GM19463 (cell line): ENCODE measurements at regions not wholly inside any gene's neighbourhood (a gene's known extent, or its start where the extent isn't known, plus 50 kb on each side); places are given as distances from the start of the nearest gene placed in this dataset.
A peak's percentile ranks its signal among the peaks of the same experiment; 100 is the strongest.

Experiments
- ATAC-seq: cut with Tn5 transposase; IDR thresholded peaks from one replicate; pipeline ENCODE4 v1.9.1; 2021; ENCODE audit warnings: mild to moderate bottlenecking, moderate library complexity; ENCODE audit not compliant: unreplicated experiment

DNA sequence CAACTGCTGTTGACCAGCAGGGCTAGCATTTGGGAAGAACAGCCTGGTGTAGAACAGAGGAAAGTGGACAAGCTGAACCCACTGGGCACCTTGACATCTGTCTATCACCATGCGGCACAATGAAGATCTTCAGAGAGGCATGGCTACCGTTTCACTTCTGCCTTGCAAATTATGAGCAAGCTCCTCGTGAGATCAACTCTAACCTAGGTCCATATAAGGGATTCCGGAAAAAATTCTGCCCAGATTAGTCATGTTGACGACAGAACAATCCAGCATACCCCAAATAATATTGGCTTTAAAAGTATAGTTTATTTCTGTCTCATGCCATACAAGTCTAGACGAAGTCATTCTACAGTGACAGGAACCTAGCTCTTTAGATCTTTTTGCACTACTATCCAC is 91.6 kb upstream of the ATF7IP start:
- ATAC-seq: no peak

DNA sequence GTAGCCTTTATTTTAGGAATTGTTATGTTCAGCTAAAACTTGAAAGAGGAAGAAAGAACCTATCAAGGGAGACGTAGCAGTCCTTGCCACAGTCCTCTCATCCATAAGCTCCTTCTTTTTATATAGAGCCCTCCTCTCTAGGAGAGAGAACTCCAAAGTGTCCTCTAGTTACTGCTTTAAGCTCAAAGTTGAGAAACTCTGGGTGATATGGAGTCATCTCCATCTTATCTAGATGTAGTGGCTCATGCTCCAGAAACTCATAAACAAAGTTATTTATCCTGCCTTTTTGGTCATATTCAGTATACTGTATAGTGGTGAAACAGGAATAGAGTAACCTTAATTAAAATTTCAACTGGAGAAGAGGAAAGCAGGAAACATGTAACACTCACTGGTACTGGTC is 90.4 kb upstream of the ATF7IP start:
- ATAC-seq: no peak

DNA sequence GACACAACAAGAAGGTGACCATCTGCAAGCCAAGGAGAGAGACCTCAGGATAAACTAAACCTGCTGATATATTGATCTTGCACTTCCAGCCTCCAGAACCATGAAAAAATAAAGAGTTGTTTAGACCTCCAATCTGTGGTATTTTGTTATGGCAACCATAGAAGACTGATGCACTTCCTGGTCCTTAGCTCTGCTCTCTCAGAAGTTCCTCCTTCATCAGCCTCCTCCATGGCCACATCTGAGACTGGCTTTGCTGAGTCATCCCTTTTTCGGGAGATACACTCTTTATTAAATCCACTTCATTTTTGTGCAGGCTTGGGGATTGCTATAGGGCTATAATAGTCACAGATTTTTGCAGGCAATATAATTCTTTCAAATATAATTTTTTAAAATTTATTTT is 89.6 kb upstream of the ATF7IP start:
- no peak for ATAC-seq

DNA sequence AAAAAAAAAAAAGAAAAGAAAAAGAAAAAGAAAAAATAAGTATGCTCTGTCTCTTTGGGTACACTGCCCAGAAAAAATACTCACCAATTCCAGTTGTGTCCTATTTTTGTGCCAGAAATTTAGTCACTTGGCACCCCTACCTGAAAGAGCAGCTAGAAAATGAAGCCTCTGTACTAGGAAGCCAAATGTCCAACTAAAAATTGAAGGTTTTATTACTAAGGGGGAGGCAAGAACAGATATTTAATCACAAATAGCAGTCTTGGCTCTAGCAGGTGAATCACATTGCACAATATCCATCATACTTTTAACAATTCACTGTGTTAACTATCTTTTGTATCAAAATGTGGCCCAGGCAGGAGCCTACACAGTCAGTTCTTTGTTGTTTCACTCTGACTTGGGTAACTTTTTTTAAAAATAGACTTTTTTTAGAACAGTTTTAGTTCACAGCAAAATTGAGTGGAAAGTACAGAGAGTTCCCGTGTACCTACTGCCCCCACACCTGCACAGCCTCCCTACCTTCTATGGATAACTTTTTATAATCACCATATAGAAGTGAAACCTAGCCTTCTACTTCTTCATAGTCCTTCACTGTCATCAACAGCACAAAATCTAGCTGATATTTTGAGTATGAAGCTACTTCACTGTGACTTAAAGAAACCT is 87.1 kb upstream of the ATF7IP start:
- ATAC-seq: peak; percentile 40

DNA sequence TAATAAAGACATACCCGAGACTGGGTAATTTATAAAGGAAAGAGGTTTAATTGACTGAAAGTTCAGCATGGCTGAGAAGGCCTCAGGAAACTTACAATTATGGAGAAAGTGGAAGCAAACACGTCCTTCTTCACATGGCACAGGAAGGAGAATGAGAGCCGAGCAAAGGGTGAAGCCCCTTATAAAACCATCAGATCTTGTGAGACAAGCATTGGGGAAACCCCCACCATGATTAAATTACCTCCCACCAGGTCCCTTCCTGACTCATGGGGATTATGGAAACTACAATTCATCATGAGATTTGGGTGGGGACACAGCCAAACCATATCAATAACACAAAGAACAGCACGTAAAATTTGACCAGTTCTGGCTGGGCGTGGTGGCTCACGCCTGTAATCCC is 85.6 kb upstream of the ATF7IP start:
- no peak for ATAC-seq

DNA sequence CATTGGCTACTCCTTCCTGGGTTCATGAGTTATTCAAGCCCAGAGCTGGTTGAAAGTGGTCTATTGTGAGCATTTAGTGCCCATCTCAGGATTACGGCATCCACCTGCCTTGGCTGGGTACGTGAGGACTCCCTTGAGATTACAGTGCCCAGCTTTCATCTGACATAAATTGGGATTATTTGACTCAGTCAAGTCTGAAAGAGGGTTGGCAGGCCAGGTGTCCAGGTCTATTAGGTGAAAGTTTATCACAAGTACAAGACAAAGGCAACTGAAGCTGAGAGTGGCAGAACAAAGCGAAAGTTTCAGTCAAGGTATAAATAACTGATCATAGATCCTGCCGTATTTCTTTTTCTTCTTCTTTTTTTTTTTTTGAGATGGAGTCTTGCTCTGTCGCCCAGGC is 84.6 kb upstream of the ATF7IP start:
- no peak for ATAC-seq

DNA sequence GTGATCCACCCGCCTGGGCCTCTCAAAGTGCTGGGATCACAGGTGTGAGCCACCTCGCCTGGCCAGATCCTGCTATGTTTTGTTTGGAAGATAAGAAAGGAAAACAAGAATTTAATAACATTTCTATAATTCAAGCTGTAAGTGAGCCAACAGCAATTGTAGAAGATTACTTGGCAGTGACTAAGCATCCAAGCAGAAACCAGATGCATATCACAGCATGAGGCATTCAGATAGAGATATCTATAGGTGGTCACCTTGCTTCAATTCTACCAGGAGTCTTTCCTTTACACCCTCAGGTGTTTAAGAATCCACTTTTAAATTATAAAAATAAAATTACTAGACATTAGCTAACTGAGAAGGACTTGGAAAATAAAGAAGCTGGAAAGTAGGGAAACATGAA is 83.9 kb upstream of the ATF7IP start:
- ATAC-seq: no peak

DNA sequence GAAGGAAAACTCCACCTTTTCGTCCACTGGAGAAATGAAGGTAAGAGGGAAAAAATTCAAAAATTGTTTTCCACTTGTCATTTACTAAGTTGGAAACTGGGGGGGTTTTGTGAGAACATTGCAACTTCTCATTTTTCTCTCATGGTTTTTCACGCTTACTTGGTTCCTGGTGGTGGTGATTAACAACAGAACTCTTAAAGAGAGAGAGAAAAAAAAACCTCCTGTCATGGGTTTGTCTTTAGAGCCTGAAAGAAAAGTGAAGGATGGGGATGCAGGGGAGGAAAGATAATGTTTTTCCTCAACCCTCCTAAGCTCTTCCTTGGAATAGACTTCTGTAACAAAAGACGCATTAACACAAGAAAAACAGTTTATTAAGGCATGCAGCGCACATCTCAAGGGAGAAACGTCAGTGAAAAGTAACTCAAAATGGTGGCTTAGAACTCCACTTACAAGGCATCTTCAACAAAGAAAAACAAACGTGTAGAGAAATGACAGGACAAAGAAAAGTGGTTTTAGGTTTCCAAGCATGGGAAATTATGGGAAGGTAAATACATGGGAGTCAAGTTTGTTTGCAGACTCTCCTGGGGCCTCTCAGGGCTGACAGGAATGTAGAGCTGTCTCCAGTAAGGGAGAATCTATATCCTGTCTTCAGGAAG is 81.9 kb upstream of the ATF7IP start:
- peak; percentile 47 for ATAC-seq

DNA sequence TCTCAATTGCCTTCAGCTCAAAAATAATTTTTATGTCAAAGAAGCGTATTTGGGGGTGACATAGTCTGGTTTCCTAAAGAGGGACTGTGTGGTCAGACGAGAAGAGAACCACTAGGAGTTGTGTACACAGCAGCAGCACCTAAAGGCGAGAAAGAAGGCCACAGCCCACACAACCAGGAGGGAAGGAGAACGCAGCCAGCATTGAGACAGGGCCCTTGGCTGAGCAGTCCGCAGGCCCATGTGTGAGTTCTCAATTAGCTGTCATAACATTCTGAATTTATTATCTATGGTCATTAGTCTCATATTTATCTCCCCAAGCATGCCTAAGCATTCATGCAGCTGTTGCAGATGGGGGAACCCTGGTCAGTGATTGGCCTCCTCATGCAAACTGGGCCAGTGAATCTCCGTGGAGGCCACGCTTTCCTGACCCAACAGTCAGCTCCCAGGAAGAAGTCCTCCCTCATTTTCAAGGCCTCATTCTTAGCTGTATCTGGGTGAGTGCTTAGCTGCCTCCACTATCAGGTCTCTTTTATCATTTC is 81.2 kb upstream of the ATF7IP start:
- peak; percentile 71 for ATAC-seq

DNA sequence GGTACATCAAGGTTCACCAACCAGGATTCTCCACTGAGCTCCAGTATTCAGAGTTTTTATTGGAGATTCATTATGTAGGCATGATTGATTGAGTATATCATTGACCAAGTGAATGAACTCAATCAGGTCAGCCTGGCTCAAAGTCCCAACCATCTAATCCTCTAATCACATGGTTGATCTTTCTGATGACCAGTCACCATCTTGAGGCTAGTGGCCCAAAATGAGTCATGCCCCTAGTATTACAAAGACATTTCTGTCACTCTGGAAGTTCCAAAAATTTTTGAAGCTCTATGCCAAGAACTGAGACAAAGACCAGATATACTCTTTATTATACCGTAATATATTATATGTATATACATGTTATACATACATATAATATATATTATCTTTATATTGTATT is 75.9 kb upstream of the ATF7IP start:
- ATAC-seq: no peak

DNA sequence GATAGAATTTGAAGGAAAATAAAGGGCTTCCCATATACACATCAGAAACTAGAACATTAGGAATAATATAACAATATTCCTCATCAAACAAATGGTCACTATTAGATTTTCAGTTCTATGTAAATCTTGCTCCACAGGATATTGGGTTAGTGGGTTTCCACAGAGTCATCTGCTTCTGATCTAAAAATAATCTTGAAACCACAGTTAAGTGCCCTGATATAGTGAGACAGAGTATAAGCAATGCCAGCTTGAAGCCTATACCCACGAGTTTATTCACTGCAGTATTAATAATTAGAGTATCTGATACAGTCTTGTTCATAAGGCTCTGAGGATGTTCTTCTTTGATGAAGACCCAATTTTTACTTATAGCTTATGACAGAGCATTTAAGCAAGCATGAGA is 74.5 kb upstream of the ATF7IP start:
- ATAC-seq: no peak

DNA sequence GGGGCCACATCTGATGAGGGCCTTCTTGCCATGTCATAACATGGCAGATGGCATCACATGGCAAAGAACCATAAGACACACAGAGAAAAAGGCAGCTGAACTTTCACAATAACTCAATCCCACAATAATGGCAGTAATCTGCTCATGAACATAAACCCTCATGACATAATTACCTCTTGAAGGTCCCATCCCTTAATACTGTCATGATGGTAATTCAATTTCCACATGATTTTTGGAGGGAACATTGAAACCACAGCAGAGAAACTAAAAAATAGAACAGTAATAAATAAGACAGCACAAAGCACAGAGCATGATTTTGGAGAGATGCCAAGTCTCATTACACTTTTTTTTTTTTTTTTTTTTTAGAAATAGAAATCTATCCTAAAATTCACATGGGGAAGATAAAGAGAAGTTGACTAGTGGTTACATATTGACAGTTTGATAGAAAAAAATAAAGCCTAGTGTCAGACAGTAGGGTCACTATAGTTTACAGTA is 61.8 kb upstream of the ATF7IP start:
- no peak for ATAC-seq

DNA sequence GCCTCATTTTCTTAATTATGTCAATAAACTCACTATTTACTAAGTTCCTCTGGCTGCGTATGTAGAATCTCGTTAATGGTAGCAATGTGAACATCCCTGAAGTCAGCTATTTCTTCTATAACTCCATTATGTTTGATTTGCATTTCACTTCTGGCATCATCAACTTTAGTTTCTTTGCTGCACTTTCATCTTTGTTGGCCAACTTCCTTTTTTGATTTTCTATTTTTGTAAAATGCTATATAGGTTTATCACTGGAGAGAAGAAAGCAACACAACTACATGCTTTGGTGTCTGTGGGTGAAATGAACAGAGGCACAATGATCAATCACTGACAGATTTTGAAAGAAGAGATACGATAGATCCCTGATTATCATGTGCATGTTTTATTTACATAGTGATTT is 58.5 kb upstream of the ATF7IP start:
- ATAC-seq: no peak

DNA sequence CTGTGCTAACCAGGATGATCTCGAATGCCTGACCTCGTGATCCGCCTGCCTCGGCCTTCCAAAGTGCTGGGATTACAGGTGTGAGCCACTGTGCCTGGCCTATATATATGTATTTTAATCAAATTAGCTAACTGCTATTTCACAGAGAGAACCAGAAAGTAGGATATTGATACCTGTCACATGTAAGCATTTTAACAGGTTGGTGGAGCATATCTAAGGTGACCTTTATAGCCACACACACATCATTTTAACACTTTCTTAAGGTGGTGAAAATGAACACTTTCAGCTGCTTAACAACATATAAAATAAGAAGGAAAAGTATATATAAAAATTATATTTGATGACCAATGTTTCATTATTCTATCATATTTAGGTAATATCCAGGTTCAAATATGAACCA is 57.0 kb upstream of the ATF7IP start:
- no peak for ATAC-seq

DNA sequence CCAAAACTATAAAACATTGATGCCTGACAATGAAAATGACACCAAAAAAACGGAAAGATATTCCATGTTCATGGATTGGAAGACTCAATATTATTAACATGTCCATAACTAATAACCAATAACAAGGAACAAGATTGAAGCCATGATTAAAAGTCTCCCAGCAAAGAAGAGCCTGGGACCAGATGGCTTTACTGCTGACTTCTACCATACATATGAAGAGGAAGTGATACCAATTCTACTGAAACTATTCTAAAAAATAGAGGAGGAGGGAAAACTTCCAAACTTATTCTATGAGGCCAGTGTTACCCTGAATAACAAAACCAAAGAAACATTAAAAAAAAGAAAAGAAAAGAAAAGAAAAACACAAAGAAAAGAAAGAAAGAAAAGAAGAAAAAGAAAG is 54.6 kb upstream of the ATF7IP start:
- no peak for ATAC-seq

DNA sequence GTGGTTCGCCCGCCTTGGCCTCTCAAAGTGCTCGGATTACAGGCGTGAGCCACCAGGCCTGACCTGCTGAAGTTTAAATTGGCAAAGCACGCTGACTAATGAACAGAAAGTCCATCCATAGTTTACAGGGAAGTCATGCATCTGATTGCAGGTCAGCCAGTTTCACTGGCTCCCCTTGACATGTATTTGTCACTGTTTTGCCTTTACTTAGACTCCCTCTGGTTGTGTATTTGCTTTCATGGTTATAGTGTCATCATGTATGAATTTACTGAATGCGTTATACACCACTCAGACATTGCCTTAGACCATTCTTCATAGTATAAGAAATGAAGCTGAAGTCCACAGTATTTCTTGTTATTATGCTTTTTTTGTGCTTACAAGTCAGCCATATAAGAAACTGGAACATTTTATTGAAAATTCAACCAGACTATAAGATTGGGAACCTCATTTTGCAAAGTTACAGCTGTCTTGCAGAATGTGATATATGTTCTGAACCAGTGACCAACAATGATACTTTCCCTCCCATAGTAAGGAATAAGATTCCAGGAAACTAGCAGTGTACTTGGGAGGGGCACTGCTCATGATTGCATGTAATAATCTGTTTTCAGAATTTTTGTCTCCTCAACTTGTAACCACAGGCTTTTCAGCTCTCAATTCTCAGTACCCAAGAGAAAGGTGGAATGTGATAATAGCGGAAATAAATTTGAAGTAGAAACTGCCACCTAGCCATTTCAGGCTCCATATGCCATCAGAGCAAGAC is 51.9 kb upstream of the ATF7IP start:
- ATAC-seq: no peak

DNA sequence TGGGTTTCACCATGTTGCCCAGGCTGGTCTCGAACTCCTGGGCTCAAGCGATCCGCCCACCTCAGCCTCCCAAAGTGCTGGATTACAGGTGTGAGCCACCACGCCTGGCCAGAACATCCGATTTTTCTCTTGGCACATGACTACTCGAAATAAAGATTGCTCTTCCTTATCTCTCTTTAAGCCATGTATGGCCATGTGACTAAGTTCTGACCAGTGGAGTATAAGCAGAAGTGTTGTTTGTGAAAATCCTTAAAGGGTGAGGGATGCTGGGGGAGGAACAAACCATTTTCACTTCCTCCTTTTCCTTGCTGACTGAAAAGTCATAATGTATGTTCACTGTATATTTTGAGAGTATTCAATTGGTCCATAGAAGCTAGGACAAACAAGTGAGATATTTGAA is 50.7 kb upstream of the ATF7IP start:
- ATAC-seq: no peak

DNA sequence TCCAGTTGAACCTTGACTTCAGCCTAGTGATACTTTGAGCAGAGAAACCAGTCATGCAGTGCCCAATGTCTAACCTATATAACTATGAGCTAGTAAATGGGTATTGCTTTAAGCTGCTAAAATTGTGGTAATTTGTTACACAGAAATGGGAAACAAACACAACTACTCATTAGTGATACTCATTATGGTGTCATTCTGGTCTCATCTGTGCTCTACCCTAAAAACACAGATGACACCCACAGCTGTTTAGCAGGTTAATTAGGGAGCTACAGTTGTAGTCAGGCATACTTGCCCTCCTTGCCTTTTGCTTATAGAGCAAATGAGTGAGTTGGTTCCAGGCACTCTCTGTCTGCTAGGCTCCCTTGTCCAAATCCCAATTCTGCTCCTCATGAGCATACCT is 50.0 kb upstream of the ATF7IP start:
- ATAC-seq: no peak
